GM12864 (cell line): ENCODE measurements at regions not wholly inside any gene's neighbourhood (a gene's known extent, or its start where the extent isn't known, plus 50 kb on each side); places are given as distances from the start of the nearest gene placed in this dataset.
A peak's percentile ranks its signal among the peaks of the same experiment; 100 is the strongest.
"Not testable (repeated sequence)": the region's sequence is repeated elsewhere in the genome, so short reads cannot be mapped to it uniquely, and the experiment has no call there.

Experiments
- DNase-seq: peaks from one replicate; pipeline ENCODE4 v3.0.0-alpha.2; 2011; ENCODE audit warnings: low read depth
- H3K4me3 ChIP-seq: 2 replicates; pipeline ENCODE4 v1.5.1; 2011; ENCODE audit warnings: mild to moderate bottlenecking, low read depth, low read length, control low read depth
- CTCF ChIP-seq: IDR thresholded peaks from 2 replicates; pipeline ENCODE4 v1.5.1; 2011; ENCODE audit warnings: low read depth, mild to moderate bottlenecking, moderate library complexity, low read length, control low read depth, inconsistent platforms; ENCODE audit errors: missing control alignments

- no peak for DNase-seq
- TF ChIP-seq CTCF, result no peak
- no peak overlapping the region for H3K4me3 ChIP-seq
These were observed 130.4 kb downstream of the TRIM43 start for GRCh38 chr2:95722131-95722697.

- H3K4me3 ChIP-seq, DNase-seq: not testable (repeated sequence)
These were observed 131.9 kb downstream of the TRIM43 start for GRCh38 chr2:95723627-95724210.

- not testable (repeated sequence) for DNase-seq, H3K4me3 ChIP-seq
These were observed 133.4 kb downstream of the TRIM43 start for GRCh38 chr2:95725191-95725590.

- H3K4me3 ChIP-seq, DNase-seq: not testable (repeated sequence)
These were observed 133.9 kb downstream of the TRIM43 start for GRCh38 chr2:95725677-95726076.

- not testable (repeated sequence) for DNase-seq, H3K4me3 ChIP-seq
These were observed 135.6 kb downstream of the TRIM43 start for GRCh38 chr2:95727420-95727819.

GRCh38 chr2:95728878-95729596 is 137.2 kb downstream of the TRIM43 start:
- no peak overlapping the region for H3K4me3 ChIP-seq
- peak; percentile 38 for TF ChIP-seq CTCF
- peak; percentile 15 for DNase-seq

- no peak overlapping the region for H3K4me3 ChIP-seq
- no peak for DNase-seq
- no peak for TF ChIP-seq CTCF
These were observed 137.8 kb downstream of the TRIM43 start for GRCh38 chr2:95729597-95729955.

GRCh38 chr2:95730813-95731212 is 139.0 kb downstream of the TRIM43 start:
- H3K4me3 ChIP-seq, result no peak overlapping the region
- DNase-seq, result no peak
- TF ChIP-seq CTCF, result no peak

GRCh38 chr2:95734976-95735890 is 143.4 kb downstream of the TRIM43 start:
- DNase-seq, result no peak
- TF ChIP-seq CTCF, result no peak
- no peak overlapping the region for H3K4me3 ChIP-seq
